HEK293 (cell line): ENCODE measurements at regions not wholly inside any gene's neighbourhood (a gene's known extent, or its start where the extent isn't known, plus 50 kb on each side); places are given as distances from the start of the nearest gene placed in this dataset.

ENCODE experiments used
- GLIS2 ChIP-seq: fragments of 450-650 bp; formaldehyde crosslinking; IDR thresholded peaks from 2 replicates; pipeline ENCODE4 v1.5.1; 2016; ENCODE audit warnings: missing biosample characterization, missing genetic modification characterization
- KLF9 ChIP-seq: fragments of 450-650 bp; formaldehyde crosslinking; IDR thresholded peaks from 2 replicates; pipeline ENCODE4 v1.5.1; 2016; ENCODE audit warnings: missing biosample characterization, missing genetic modification characterization, low read depth
- PRDM1 ChIP-seq: fragments of 450-650 bp; formaldehyde crosslinking; IDR thresholded peaks from 2 replicates; pipeline ENCODE4; 2016; ENCODE audit warnings: missing biosample characterization, missing genetic modification characterization
- ZIC2 ChIP-seq: fragments of 450-650 bp; formaldehyde crosslinking; IDR thresholded peaks from 2 replicates; pipeline ENCODE4 v1.5.1; 2016; ENCODE audit warnings: missing biosample characterization, missing genetic modification characterization
- ZNF138 ChIP-seq: fragments of 450-650 bp; formaldehyde crosslinking; IDR thresholded peaks from 2 replicates; pipeline ENCODE4 v1.5.1; 2016; ENCODE audit warnings: missing biosample characterization, missing genetic modification characterization, borderline replicate concordance
- ZNF292 ChIP-seq: fragments of 450-650 bp; formaldehyde crosslinking; IDR thresholded peaks from 2 replicates; pipeline ENCODE4 v1.5.1; 2016; ENCODE audit warnings: low read depth, missing biosample characterization, missing genetic modification characterization, borderline replicate concordance
- ZNF324 ChIP-seq: fragments of 450-650 bp; formaldehyde crosslinking; IDR thresholded peaks from 2 replicates; pipeline ENCODE4 v1.5.1; 2016; ENCODE audit warnings: missing biosample characterization, missing genetic modification characterization
- ZNF510 ChIP-seq: fragments of 450-650 bp; formaldehyde crosslinking; IDR thresholded peaks from 2 replicates; pipeline ENCODE4 v1.5.1; 2018; ENCODE audit warnings: mild to moderate bottlenecking, missing genetic modification characterization, missing biosample characterization; ENCODE audit not compliant: insufficient replicate concordance
- ZNF658 ChIP-seq: fragments of 450-650 bp; formaldehyde crosslinking; IDR thresholded peaks from 2 replicates; pipeline ENCODE4; 2016; ENCODE audit warnings: missing biosample characterization, missing genetic modification characterization
- ZNF701 ChIP-seq: fragments of 450-650 bp; formaldehyde crosslinking; IDR thresholded peaks from 2 replicates; pipeline ENCODE4 v1.5.1; 2016; ENCODE audit warnings: missing biosample characterization, missing genetic modification characterization
- TF ChIP-seq, protein P1 (sequence below): fragments of 450-650 bp; formaldehyde crosslinking; IDR thresholded peaks from 2 replicates; pipeline ENCODE4 v1.5.1; 2016; ENCODE audit warnings: missing biosample characterization, missing genetic modification characterization
- TF ChIP-seq, protein P2 (sequence below): IDR thresholded peaks from 2 replicates; pipeline ENCODE4 v1.6.1; 2011; ENCODE audit warnings: mild to moderate bottlenecking, low read depth, low read length, borderline replicate concordance
- TF ChIP-seq, protein P3 (sequence below): fragments of 450-650 bp; formaldehyde crosslinking; IDR thresholded peaks from 2 replicates; pipeline ENCODE4 v1.5.1; 2016; ENCODE audit warnings: missing biosample characterization, missing genetic modification characterization

DNA sequence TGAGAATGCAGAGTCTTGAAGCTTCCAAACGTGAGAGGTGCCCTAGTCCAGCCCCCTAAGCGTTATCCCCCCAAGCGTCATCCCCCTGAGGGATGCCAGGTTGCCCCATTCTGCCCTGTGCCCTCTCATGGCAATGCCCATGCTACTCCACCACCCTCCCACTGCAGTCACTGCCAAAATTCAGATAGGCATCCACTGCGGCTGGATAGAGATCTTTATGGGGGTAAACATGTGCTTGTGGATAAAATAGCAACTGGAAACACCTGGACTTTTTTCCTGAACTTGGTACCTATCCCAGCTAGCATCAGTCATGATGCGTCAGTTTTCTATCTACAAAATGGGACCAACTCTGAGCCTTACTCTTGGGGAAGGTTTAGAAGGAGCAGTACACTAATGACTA is 92.7 kb upstream of the HOXC13 start:
- TF ChIP-seq, protein P1, sequence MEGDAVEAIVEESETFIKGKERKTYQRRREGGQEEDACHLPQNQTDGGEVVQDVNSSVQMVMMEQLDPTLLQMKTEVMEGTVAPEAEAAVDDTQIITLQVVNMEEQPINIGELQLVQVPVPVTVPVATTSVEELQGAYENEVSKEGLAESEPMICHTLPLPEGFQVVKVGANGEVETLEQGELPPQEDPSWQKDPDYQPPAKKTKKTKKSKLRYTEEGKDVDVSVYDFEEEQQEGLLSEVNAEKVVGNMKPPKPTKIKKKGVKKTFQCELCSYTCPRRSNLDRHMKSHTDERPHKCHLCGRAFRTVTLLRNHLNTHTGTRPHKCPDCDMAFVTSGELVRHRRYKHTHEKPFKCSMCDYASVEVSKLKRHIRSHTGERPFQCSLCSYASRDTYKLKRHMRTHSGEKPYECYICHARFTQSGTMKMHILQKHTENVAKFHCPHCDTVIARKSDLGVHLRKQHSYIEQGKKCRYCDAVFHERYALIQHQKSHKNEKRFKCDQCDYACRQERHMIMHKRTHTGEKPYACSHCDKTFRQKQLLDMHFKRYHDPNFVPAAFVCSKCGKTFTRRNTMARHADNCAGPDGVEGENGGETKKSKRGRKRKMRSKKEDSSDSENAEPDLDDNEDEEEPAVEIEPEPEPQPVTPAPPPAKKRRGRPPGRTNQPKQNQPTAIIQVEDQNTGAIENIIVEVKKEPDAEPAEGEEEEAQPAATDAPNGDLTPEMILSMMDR (tag by site-specific recombination) = no peak
- TF ChIP-seq GLIS2 (tag by site-specific recombination) (no peak), PRDM1 (tag by site-specific recombination) (no peak), KLF9 (tag by site-specific recombination) (no peak), ZNF138 (tag by site-specific recombination) (no peak), ZNF292 (no peak), ZIC2 (tag by site-specific recombination) (no peak), ZNF701 (tag by site-specific recombination) (no peak), ZNF510 (tag by site-specific recombination) (no peak), ZNF324 (tag by site-specific recombination) (no peak), ZNF658 (tag by site-specific recombination) (no peak)
- TF ChIP-seq, protein P2, sequence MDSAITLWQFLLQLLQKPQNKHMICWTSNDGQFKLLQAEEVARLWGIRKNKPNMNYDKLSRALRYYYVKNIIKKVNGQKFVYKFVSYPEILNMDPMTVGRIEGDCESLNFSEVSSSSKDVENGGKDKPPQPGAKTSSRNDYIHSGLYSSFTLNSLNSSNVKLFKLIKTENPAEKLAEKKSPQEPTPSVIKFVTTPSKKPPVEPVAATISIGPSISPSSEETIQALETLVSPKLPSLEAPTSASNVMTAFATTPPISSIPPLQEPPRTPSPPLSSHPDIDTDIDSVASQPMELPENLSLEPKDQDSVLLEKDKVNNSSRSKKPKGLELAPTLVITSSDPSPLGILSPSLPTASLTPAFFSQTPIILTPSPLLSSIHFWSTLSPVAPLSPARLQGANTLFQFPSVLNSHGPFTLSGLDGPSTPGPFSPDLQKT = no peak
- TF ChIP-seq, protein P3, sequence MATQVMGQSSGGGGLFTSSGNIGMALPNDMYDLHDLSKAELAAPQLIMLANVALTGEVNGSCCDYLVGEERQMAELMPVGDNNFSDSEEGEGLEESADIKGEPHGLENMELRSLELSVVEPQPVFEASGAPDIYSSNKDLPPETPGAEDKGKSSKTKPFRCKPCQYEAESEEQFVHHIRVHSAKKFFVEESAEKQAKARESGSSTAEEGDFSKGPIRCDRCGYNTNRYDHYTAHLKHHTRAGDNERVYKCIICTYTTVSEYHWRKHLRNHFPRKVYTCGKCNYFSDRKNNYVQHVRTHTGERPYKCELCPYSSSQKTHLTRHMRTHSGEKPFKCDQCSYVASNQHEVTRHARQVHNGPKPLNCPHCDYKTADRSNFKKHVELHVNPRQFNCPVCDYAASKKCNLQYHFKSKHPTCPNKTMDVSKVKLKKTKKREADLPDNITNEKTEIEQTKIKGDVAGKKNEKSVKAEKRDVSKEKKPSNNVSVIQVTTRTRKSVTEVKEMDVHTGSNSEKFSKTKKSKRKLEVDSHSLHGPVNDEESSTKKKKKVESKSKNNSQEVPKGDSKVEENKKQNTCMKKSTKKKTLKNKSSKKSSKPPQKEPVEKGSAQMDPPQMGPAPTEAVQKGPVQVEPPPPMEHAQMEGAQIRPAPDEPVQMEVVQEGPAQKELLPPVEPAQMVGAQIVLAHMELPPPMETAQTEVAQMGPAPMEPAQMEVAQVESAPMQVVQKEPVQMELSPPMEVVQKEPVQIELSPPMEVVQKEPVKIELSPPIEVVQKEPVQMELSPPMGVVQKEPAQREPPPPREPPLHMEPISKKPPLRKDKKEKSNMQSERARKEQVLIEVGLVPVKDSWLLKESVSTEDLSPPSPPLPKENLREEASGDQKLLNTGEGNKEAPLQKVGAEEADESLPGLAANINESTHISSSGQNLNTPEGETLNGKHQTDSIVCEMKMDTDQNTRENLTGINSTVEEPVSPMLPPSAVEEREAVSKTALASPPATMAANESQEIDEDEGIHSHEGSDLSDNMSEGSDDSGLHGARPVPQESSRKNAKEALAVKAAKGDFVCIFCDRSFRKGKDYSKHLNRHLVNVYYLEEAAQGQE = no peak
